Activated naive CD4-positive, alpha-beta T cell treated with anti-CD3 and anti-CD28 coated beads for 36 hours (primary cell): ENCODE measurements at regions not wholly inside any gene's neighbourhood (a gene's known extent, or its start where the extent isn't known, plus 50 kb on each side); places are given as distances from the start of the nearest gene placed in this dataset.

Experiments used
- CTCF ChIA-PET: fragments of 350-600 bp; sonication (Branson Sonifier 250); formaldehyde crosslinking; loops from one replicate; lab custom pipeline; 2021; ENCODE audit warnings: antibody characterized with exemption; lab: Charles Lee
- DNase-seq: peaks from one replicate; pipeline ENCODE4 v3.0.0-alpha.2; 2020
- H3K27ac Mint-ChIP-seq: one replicate; pipeline ENCODE4 v1.8.0; 2021; ENCODE audit warnings: mild to moderate bottlenecking, mixed read lengths
- H3K27me3 Mint-ChIP-seq: one replicate; pipeline ENCODE4 v1.8.0; 2021; ENCODE audit warnings: low read depth, mixed read lengths
- H3K36me3 Mint-ChIP-seq: one replicate; pipeline ENCODE4 v1.8.0; 2021; ENCODE audit warnings: low read depth, mixed read lengths
- H3K4me1 Mint-ChIP-seq: one replicate; pipeline ENCODE4 v1.8.0; 2021; ENCODE audit warnings: low read depth, mixed read lengths
- H3K4me3 Mint-ChIP-seq: one replicate; pipeline ENCODE4 v1.8.0; 2021; ENCODE audit warnings: mild to moderate bottlenecking, moderate library complexity, mixed read lengths
- H3K9me3 Mint-ChIP-seq: one replicate; pipeline ENCODE4 v1.8.0; 2021; ENCODE audit warnings: mixed read lengths
- intact Hi-C: fragments of 100-400 bp; cut with micrococcal nuclease; formaldehyde crosslinking; loops from one replicate; pipeline ENCODE4 v1.15.1; 2023

GRCh38 chrX:39871648-39872047 lies 226.1 kb downstream of the BCOR start:
- no peak for DNase-seq
- no peaks in the 10 kb centered on the region for H3K27me3 Mint-ChIP-seq
- H3K27ac Mint-ChIP-seq: no peak overlapping the region
- H3K9me3 Mint-ChIP-seq: no peaks in the 10 kb centered on the region
- H3K4me3 Mint-ChIP-seq: no peak overlapping the region
- CTCF ChIA-PET: interaction anchor here (1.2 kb wide), 1 partner anchor 17 kb away, joined by 4 read pairs; no protein-coding TSS in a partner anchor
- H3K4me1 Mint-ChIP-seq: peaks cover 48% of the 10 kb centered on the region
- intact Hi-C loops: loop anchor here (5.0 to 10.0 kb wide), 4 partner anchors 99 to 1463 kb away; partner anchors contain the start of genes BCOR and DDX3X
- no peaks in the 10 kb centered on the region for H3K36me3 Mint-ChIP-seq

- CTCF ChIA-PET: no interaction called here
- Mint-ChIP-seq H3K4me1 (peaks cover 51% of the 10 kb centered on the region), H3K27me3 (no peaks in the 10 kb centered on the region), H3K36me3 (no peaks in the 10 kb centered on the region), H3K9me3 (no peaks in the 10 kb centered on the region), H3K27ac (peak overlapping the region; percentile 24), H3K4me3 (no peak overlapping the region)
- intact Hi-C loops: loop anchor here (5.0 to 10.0 kb wide), 4 partner anchors 101 to 1462 kb away; partner anchors contain the start of genes BCOR and DDX3X
- peak; percentile 31 for DNase-seq
Measured at GRCh38 chrX:39873117-39873516, 224.6 kb downstream of the BCOR start.

- peaks cover 49% of the 10 kb centered on the region for H3K4me1 Mint-ChIP-seq
- no peak overlapping the region for H3K4me3 Mint-ChIP-seq
- H3K27ac Mint-ChIP-seq: peak overlapping the region; percentile 89
- CTCF ChIA-PET: no interaction called here
- no peaks in the 10 kb centered on the region for H3K9me3 Mint-ChIP-seq
- H3K36me3 Mint-ChIP-seq: no peaks in the 10 kb centered on the region
- intact Hi-C loops: loop anchor here (1.0 to 10.0 kb wide), 12 partner anchors 9 to 1460 kb away; partner anchors contain the start of genes BCOR and DDX3X
- peak; percentile 89 for DNase-seq
- no peaks in the 10 kb centered on the region for H3K27me3 Mint-ChIP-seq
Measured at GRCh38 chrX:39874202-39874816, 223.4 kb downstream of the BCOR start.

GRCh38 chrX:39875834-39876628 lies 221.7 kb downstream of the BCOR start:
- no peak for DNase-seq
- Mint-ChIP-seq H3K4me1 (peaks cover 38% of the 10 kb centered on the region), H3K27ac (no peak overlapping the region), H3K36me3 (no peaks in the 10 kb centered on the region), H3K4me3 (no peak overlapping the region), H3K27me3 (no peaks in the 10 kb centered on the region), H3K9me3 (no peaks in the 10 kb centered on the region)
- CTCF ChIA-PET: no interaction called here
- intact Hi-C loops: loop anchor here (10.0 kb wide), 1 partner anchor 1459 kb away; the partner anchor contains the start of gene DDX3X

GRCh38 chrX:39877905-39878304 lies 219.9 kb downstream of the BCOR start:
- intact Hi-C loops: loop anchor here (10.0 kb wide), 1 partner anchor 1457 kb away; the partner anchor contains the start of gene DDX3X
- DNase-seq: no peak
- Mint-ChIP-seq H3K36me3 (peaks cover 1% of the 10 kb centered on the region), H3K27ac (no peak overlapping the region), H3K27me3 (no peaks in the 10 kb centered on the region), H3K4me3 (no peak overlapping the region), H3K9me3 (peaks cover 4% of the 10 kb centered on the region), H3K4me1 (peaks cover 27% of the 10 kb centered on the region)
- CTCF ChIA-PET: no interaction called here

- peaks cover 5% of the 10 kb centered on the region for H3K36me3 Mint-ChIP-seq
- CTCF ChIA-PET: interaction anchor here (0.7 kb wide), 1 partner anchor 152 kb away, joined by 3 read pairs; no protein-coding TSS in a partner anchor
- DNase-seq: peak; percentile 72
- peaks cover 25% of the 10 kb centered on the region for H3K4me1 Mint-ChIP-seq
- intact Hi-C loops: loop anchor here (1.0 kb wide), 5 partner anchors 9 to 106 kb away; no protein-coding TSS in a partner anchor
- H3K27ac Mint-ChIP-seq: peak overlapping the region; percentile 79
- H3K4me3 Mint-ChIP-seq: no peak overlapping the region
- no peaks in the 10 kb centered on the region for H3K27me3 Mint-ChIP-seq
- H3K9me3 Mint-ChIP-seq: peaks cover 8% of the 10 kb centered on the region
Measured at GRCh38 chrX:39883666-39884065, 214.1 kb downstream of the BCOR start.

GRCh38 chrX:39886282-39886681 lies 211.5 kb downstream of the BCOR start:
- Mint-ChIP-seq H3K4me1 (peaks cover 32% of the 10 kb centered on the region), H3K27ac (no peak overlapping the region), H3K36me3 (peaks cover 5% of the 10 kb centered on the region), H3K9me3 (peaks cover 8% of the 10 kb centered on the region), H3K4me3 (no peak overlapping the region), H3K27me3 (no peaks in the 10 kb centered on the region)
- DNase-seq: no peak
- intact Hi-C loops: no loop called here
- CTCF ChIA-PET: no interaction called here

GRCh38 chrX:39888730-39889129 lies 209.0 kb downstream of the BCOR start:
- Mint-ChIP-seq H3K4me3 (no peak overlapping the region), H3K36me3 (no peaks in the 10 kb centered on the region), H3K4me1 (peaks cover 35% of the 10 kb centered on the region), H3K27me3 (no peaks in the 10 kb centered on the region), H3K9me3 (no peaks in the 10 kb centered on the region), H3K27ac (no peak overlapping the region)
- intact Hi-C loops: loop anchor here (1.0 kb wide), 1 partner anchor 28 kb away; no protein-coding TSS in a partner anchor
- peak; percentile 23 for DNase-seq
- CTCF ChIA-PET: no interaction called here

- no peaks in the 10 kb centered on the region for H3K36me3 Mint-ChIP-seq
- no peaks in the 10 kb centered on the region for H3K27me3 Mint-ChIP-seq
- intact Hi-C loops: no loop called here
- DNase-seq: no peak
- CTCF ChIA-PET: no interaction called here
- no peak overlapping the region for H3K27ac Mint-ChIP-seq
- H3K4me1 Mint-ChIP-seq: peaks cover 28% of the 10 kb centered on the region
- no peaks in the 10 kb centered on the region for H3K9me3 Mint-ChIP-seq
- H3K4me3 Mint-ChIP-seq: no peak overlapping the region
Measured at GRCh38 chrX:39889704-39890103, 208.1 kb downstream of the BCOR start.

- H3K9me3 Mint-ChIP-seq: no peaks in the 10 kb centered on the region
- CTCF ChIA-PET: no interaction called here
- no peak for DNase-seq
- no peaks in the 10 kb centered on the region for H3K27me3 Mint-ChIP-seq
- intact Hi-C loops: loop anchor here (1.0 kb wide), 1 partner anchor 17 kb away; no protein-coding TSS in a partner anchor
- no peak overlapping the region for H3K4me3 Mint-ChIP-seq
- peaks cover 27% of the 10 kb centered on the region for H3K4me1 Mint-ChIP-seq
- H3K27ac Mint-ChIP-seq: no peak overlapping the region
- no peaks in the 10 kb centered on the region for H3K36me3 Mint-ChIP-seq
Measured at GRCh38 chrX:39890807-39891206, 207.0 kb downstream of the BCOR start.

GRCh38 chrX:39891781-39892180 lies 206.0 kb downstream of the BCOR start:
- peak overlapping the region; percentile 75 for H3K27ac Mint-ChIP-seq
- H3K4me1 Mint-ChIP-seq: peaks cover 27% of the 10 kb centered on the region
- CTCF ChIA-PET: no interaction called here
- no peaks in the 10 kb centered on the region for H3K36me3 Mint-ChIP-seq
- peak; percentile 27 for DNase-seq
- intact Hi-C loops: loop anchor here (1.0 kb wide), 1 partner anchor 17 kb away; no protein-coding TSS in a partner anchor
- no peak overlapping the region for H3K4me3 Mint-ChIP-seq
- no peaks in the 10 kb centered on the region for H3K27me3 Mint-ChIP-seq
- H3K9me3 Mint-ChIP-seq: no peaks in the 10 kb centered on the region
